ENCODE measurements at regions not wholly inside any gene's neighbourhood (a gene's known extent, or its start where the extent isn't known, plus 50 kb on each side); places are given as distances from the start of the nearest gene placed in this dataset.

- Histone ChIP-seq H3K27me3 (replicated peaks; ENCODE audit: control insufficient read depth, insufficient read depth, low read length) (no peaks in the 10 kb centered on the region), H3K36me3 (ENCODE audit: control insufficient read depth, insufficient read depth, low read length) (no peaks in the 10 kb centered on the region), H3K9me3 (no peaks in the 10 kb centered on the region), H3K4me3 (ENCODE audit: low read depth, low read length) (no peak overlapping the region), H3K4me1 (no peaks in the 10 kb centered on the region)
- POLR2A ChIA-PET: no interaction called here
- H3K4me1 Mint-ChIP-seq (ENCODE audit: low read depth, unreplicated experiment): no peaks in the 10 kb centered on the region
- no peaks in the 10 kb centered on the region for H3K36me3 Mint-ChIP-seq (ENCODE audit: insufficient read depth, unreplicated experiment)
- intact Hi-C loops (cut with micrococcal nuclease; ENCODE audit: unreplicated experiment): no loop called here
- no peak for TF ChIP-seq CTCF (IDR thresholded peaks at IDR 0.05; ENCODE audit: insufficient read depth in 1 of 2, low read depth in 1 of 2, low read length in 1 of 2, severe bottlenecking in 1 of 2, unreplicated experiment in 1 of 2)
- BruUV-seq (replicated peaks): no TSS peak
- no peak overlapping the region for H3K27ac Mint-ChIP-seq (ENCODE audit: unreplicated experiment)
- CTCF ChIA-PET: no interaction called here
- no peak overlapping the region for H3K4me3 Mint-ChIP-seq (ENCODE audit: unreplicated experiment)
- DNase-seq: no peak
- H3K9me3 Mint-ChIP-seq (ENCODE audit: unreplicated experiment): peaks cover 2% of the 10 kb centered on the region
- H3K27me3 Mint-ChIP-seq (ENCODE audit: insufficient read depth, unreplicated experiment): peaks cover 10% of the 10 kb centered on the region
Measured at GRCh38 chr3:73874606-73875369, 250.0 kb upstream of the PDZRN3 start.

GRCh38 chr3:73874161-73874560 is 249.4 kb upstream of the PDZRN3 start:
- no peaks in the 10 kb centered on the region for H3K4me1 ChIP-seq
- intact Hi-C loops (cut with micrococcal nuclease; ENCODE audit: unreplicated experiment): no loop called here

GRCh38 chr3:73868688-73869315 is 244.1 kb upstream of the PDZRN3 start:
- CTCF ChIA-PET: no interaction called here
- no peaks in the 10 kb centered on the region for H3K9me3 Mint-ChIP-seq (ENCODE audit: unreplicated experiment)
- no peak overlapping the region for H3K4me3 Mint-ChIP-seq (ENCODE audit: unreplicated experiment)
- H3K4me1 ChIP-seq: no peaks in the 10 kb centered on the region
- no peak overlapping the region for H3K4me3 ChIP-seq (ENCODE audit: low read depth, low read length)
- DNase-seq: peak in 1 of 2 experiments; percentile 26
- TF ChIP-seq CTCF (IDR thresholded peaks at IDR 0.05; ENCODE audit: insufficient read depth in 1 of 2, low read depth in 1 of 2, low read length in 1 of 2, severe bottlenecking in 1 of 2, unreplicated experiment in 1 of 2): peak; percentile 55 to 56
- BruUV-seq (replicated peaks): no TSS peak
- POLR2A ChIA-PET: no interaction called here
- peaks cover 9% of the 10 kb centered on the region for H3K27me3 Mint-ChIP-seq (ENCODE audit: insufficient read depth, unreplicated experiment)
- no peaks in the 10 kb centered on the region for H3K36me3 ChIP-seq (ENCODE audit: control insufficient read depth, insufficient read depth, low read length)
- intact Hi-C loops (cut with micrococcal nuclease; ENCODE audit: unreplicated experiment): loop anchor here (5.0 kb wide), 1 partner anchor 1303 kb away; no protein-coding TSS in a partner anchor
- H3K36me3 Mint-ChIP-seq (ENCODE audit: insufficient read depth, unreplicated experiment): no peaks in the 10 kb centered on the region
- H3K9me3 ChIP-seq: no peaks in the 10 kb centered on the region
- no peak overlapping the region for H3K27ac Mint-ChIP-seq (ENCODE audit: unreplicated experiment)
- H3K4me1 Mint-ChIP-seq (ENCODE audit: low read depth, unreplicated experiment): no peaks in the 10 kb centered on the region
- H3K27me3 ChIP-seq (replicated peaks; ENCODE audit: control insufficient read depth, insufficient read depth, low read length): no peaks in the 10 kb centered on the region

More at GRCh38 chr3:73874161-73874560, 249.4 kb upstream of the PDZRN3 start:
- Histone ChIP-seq H3K36me3 (ENCODE audit: control insufficient read depth, insufficient read depth, low read length) (no peaks in the 10 kb centered on the region), H3K27me3 (replicated peaks; ENCODE audit: control insufficient read depth, insufficient read depth, low read length) (no peaks in the 10 kb centered on the region), H3K9me3 (no peaks in the 10 kb centered on the region), H3K4me3 (ENCODE audit: low read depth, low read length) (no peak overlapping the region)
- TF ChIP-seq CTCF (IDR thresholded peaks at IDR 0.05; ENCODE audit: insufficient read depth in 1 of 2, low read depth in 1 of 2, low read length in 1 of 2, severe bottlenecking in 1 of 2, unreplicated experiment in 1 of 2): no peak
- DNase-seq: no peak
- ChIA-PET CTCF (no interaction called here), POLR2A (no interaction called here)
- H3K27ac Mint-ChIP-seq (ENCODE audit: unreplicated experiment): no peak overlapping the region
- no peaks in the 10 kb centered on the region for H3K9me3 Mint-ChIP-seq (ENCODE audit: unreplicated experiment)
- BruUV-seq (replicated peaks): no TSS peak
- H3K36me3 Mint-ChIP-seq (ENCODE audit: insufficient read depth, unreplicated experiment): no peaks in the 10 kb centered on the region
- no peaks in the 10 kb centered on the region for H3K4me1 Mint-ChIP-seq (ENCODE audit: low read depth, unreplicated experiment)
- peaks cover 12% of the 10 kb centered on the region for H3K27me3 Mint-ChIP-seq (ENCODE audit: insufficient read depth, unreplicated experiment)
- no peak overlapping the region for H3K4me3 Mint-ChIP-seq (ENCODE audit: unreplicated experiment)

Data from Caco-2 (cell line).